ENCODE measurements at regions not wholly inside any gene's neighbourhood (a gene's known extent, or its start where the extent isn't known, plus 50 kb on each side); places are given as distances from the start of the nearest gene placed in this dataset.

GRCh38 chr9:115615000-115615401 lies 497.0 kb upstream of the TNC start:
- no peaks in the 10 kb centered on the region for H3K79me2 ChIP-seq (ENCODE audit: insufficient read depth, low read length)
- TF ChIP-seq CTCF (conservative IDR thresholded peaks at IDR 0.05; ENCODE audit: low read length) (no peak), EZH2phosphoT487 (IDR thresholded peaks at IDR 0.05; ENCODE audit: borderline replicate concordance) (no peak)
- H3K9me2 ChIP-seq (replicated peaks; ENCODE audit: low read depth, low read length), result no peaks in the 10 kb centered on the region
- H3K36me3 ChIP-seq (ENCODE audit: insufficient read depth, low read length), result no peaks in the 10 kb centered on the region
- H3K4me3 ChIP-seq (ENCODE audit: low read length, poor library complexity, severe bottlenecking), result no peak overlapping the region
- no peak overlapping the region for H2AFZ ChIP-seq (ENCODE audit: low read length)
- H4K20me1 ChIP-seq (ENCODE audit: insufficient read depth, low read length, poor library complexity, severe bottlenecking), result no peaks in the 10 kb centered on the region
- no peaks in the 10 kb centered on the region for H3K4me1 ChIP-seq (ENCODE audit: insufficient read depth, low read length, poor library complexity, severe bottlenecking)
- H3K4me2 ChIP-seq (ENCODE audit: low read depth, low read length, poor library complexity, severe bottlenecking), result no peak overlapping the region
- H3K9ac ChIP-seq (ENCODE audit: low read depth, low read length, poor library complexity, severe bottlenecking), result no peak overlapping the region
- H3F3A ChIP-seq (ENCODE audit: low read depth), result no peaks in the 10 kb centered on the region
- no peaks in the 10 kb centered on the region; the same call in 1 of the 2 replicates for H3K9me3 ChIP-seq (ENCODE audit: insufficient read depth, low read depth, low read length)
- H3K27me3 ChIP-seq (ENCODE audit: insufficient read depth, low read length, poor library complexity, severe bottlenecking), result no peaks in the 10 kb centered on the region

- no peaks in the 10 kb centered on the region for H3K4me1 ChIP-seq (ENCODE audit: insufficient read depth, low read length, poor library complexity, severe bottlenecking)
- H3K9ac ChIP-seq (ENCODE audit: low read depth, low read length, poor library complexity, severe bottlenecking), result no peak overlapping the region
- no peak overlapping the region for H3K4me3 ChIP-seq (ENCODE audit: low read length, poor library complexity, severe bottlenecking)
- no peaks in the 10 kb centered on the region; the same call in 1 of the 2 replicates for H3K9me3 ChIP-seq (ENCODE audit: insufficient read depth, low read depth, low read length)
- no peaks in the 10 kb centered on the region for H4K20me1 ChIP-seq (ENCODE audit: insufficient read depth, low read length, poor library complexity, severe bottlenecking)
- no peaks in the 10 kb centered on the region for H3K36me3 ChIP-seq (ENCODE audit: insufficient read depth, low read length)
- H3F3A ChIP-seq (ENCODE audit: low read depth), result no peaks in the 10 kb centered on the region
- H2AFZ ChIP-seq (ENCODE audit: low read length), result no peak overlapping the region
- H3K27me3 ChIP-seq (ENCODE audit: insufficient read depth, low read length, poor library complexity, severe bottlenecking), result no peaks in the 10 kb centered on the region
- no peaks in the 10 kb centered on the region for H3K9me2 ChIP-seq (replicated peaks; ENCODE audit: low read depth, low read length)
- H3K4me2 ChIP-seq (ENCODE audit: low read depth, low read length, poor library complexity, severe bottlenecking), result no peak overlapping the region
- TF ChIP-seq EZH2phosphoT487 (IDR thresholded peaks at IDR 0.05; ENCODE audit: borderline replicate concordance) (no peak), CTCF (conservative IDR thresholded peaks at IDR 0.05; ENCODE audit: low read length) (no peak)
- no peaks in the 10 kb centered on the region for H3K79me2 ChIP-seq (ENCODE audit: insufficient read depth, low read length)
Measured at GRCh38 chr9:115615821-115616665, 498.1 kb upstream of the TNC start.

GRCh38 chr9:115616666-115617239 lies 498.8 kb upstream of the TNC start:
- Histone ChIP-seq H3K9me2 (replicated peaks; ENCODE audit: low read depth, low read length) (no peaks in the 10 kb centered on the region), H3F3A (ENCODE audit: low read depth) (no peaks in the 10 kb centered on the region), H3K27me3 (ENCODE audit: insufficient read depth, low read length, poor library complexity, severe bottlenecking) (no peaks in the 10 kb centered on the region), H3K9me3 (ENCODE audit: insufficient read depth, low read depth, low read length) (no peaks in the 10 kb centered on the region; the same call in 1 of the 2 replicates), H2AFZ (ENCODE audit: low read length) (no peak overlapping the region), H3K4me3 (ENCODE audit: low read length, poor library complexity, severe bottlenecking) (no peak overlapping the region), H3K79me2 (ENCODE audit: insufficient read depth, low read length) (no peaks in the 10 kb centered on the region), H3K4me2 (ENCODE audit: low read depth, low read length, poor library complexity, severe bottlenecking) (no peak overlapping the region), H3K9ac (ENCODE audit: low read depth, low read length, poor library complexity, severe bottlenecking) (no peak overlapping the region), H4K20me1 (ENCODE audit: insufficient read depth, low read length, poor library complexity, severe bottlenecking) (no peaks in the 10 kb centered on the region), H3K4me1 (ENCODE audit: insufficient read depth, low read length, poor library complexity, severe bottlenecking) (no peaks in the 10 kb centered on the region), H3K36me3 (ENCODE audit: insufficient read depth, low read length) (no peaks in the 10 kb centered on the region)
- TF ChIP-seq EZH2phosphoT487 (IDR thresholded peaks at IDR 0.05; ENCODE audit: borderline replicate concordance), result no peak
- TF ChIP-seq CTCF (conservative IDR thresholded peaks at IDR 0.05; ENCODE audit: low read length), result no peak

Measured in Loucy (cell line).